ENCODE measurements at regions not wholly inside any gene's neighbourhood (a gene's known extent, or its start where the extent isn't known, plus 50 kb on each side); places are given as distances from the start of the nearest gene placed in this dataset.

GRCh38 chr4:3896441-3896840, 130.3 kb downstream of the ADRA2C start:
- no peak for TF ChIP-seq CTCF (conservative IDR thresholded peaks at IDR 0.05; ENCODE audit: low read depth, low read length)
- TF ChIP-seq EZH2 (IDR thresholded peaks at IDR 0.05; ENCODE audit: borderline replicate concordance, low read depth, low read length, poor library complexity, severe bottlenecking), result no peak

All from A673 (cell line).